GM23248 (cell line): ENCODE measurements at regions not wholly inside any gene's neighbourhood (a gene's known extent, or its start where the extent isn't known, plus 50 kb on each side); places are given as distances from the start of the nearest gene placed in this dataset.
A peak's percentile ranks its signal among the peaks of the same experiment; 100 is the strongest.

Experiments used
- DNase-seq: peaks from one replicate; pipeline ENCODE4 v3.0.0-alpha.2; 2015
- H2AFZ ChIP-seq: fragments of 200-600 bp; sonication (generic); 2 replicates; pipeline ENCODE4 v1.6.1; 2016; ENCODE audit warnings: antibody characterized with exemption
- H3F3A ChIP-seq: fragments of 200-600 bp; sonication (generic); 2 replicates; pipeline ENCODE4 v1.6.1; 2016; ENCODE audit warnings: mild to moderate bottlenecking, antibody characterized with exemption, mixed run types; ENCODE audit not compliant: insufficient read depth
- H3K27ac ChIP-seq: fragments of 200-600 bp; sonication (generic); 2 replicates; pipeline ENCODE4 v1.5.1; 2016; ENCODE audit warnings: mild to moderate bottlenecking
- H3K27me3 ChIP-seq: fragments of 200-600 bp; sonication (generic); replicated peaks from 2 replicates; pipeline ENCODE4 v1.6.1; 2016; ENCODE audit warnings: mild to moderate bottlenecking; ENCODE audit not compliant: insufficient read depth
- H3K36me3 ChIP-seq: fragments of 200-600 bp; sonication (generic); 2 replicates; pipeline ENCODE4 v1.6.1; 2016; ENCODE audit warnings: low read depth, mild to moderate bottlenecking
- H3K4me1 ChIP-seq: fragments of 200-600 bp; sonication (generic); 2 replicates; pipeline ENCODE4 v1.6.1; 2016; ENCODE audit warnings: mild to moderate bottlenecking; ENCODE audit not compliant: insufficient read depth
- H3K4me2 ChIP-seq: fragments of 200-600 bp; sonication (generic); one replicate; pipeline ENCODE4 v1.6.1; 2016; ENCODE audit warnings: mild to moderate bottlenecking; ENCODE audit not compliant: unreplicated experiment
- H3K4me3 ChIP-seq: fragments of 200-600 bp; sonication (generic); 2 replicates; pipeline ENCODE4 v1.5.1; 2016; ENCODE audit warnings: mild to moderate bottlenecking
- H3K79me2 ChIP-seq: fragments of 200-600 bp; sonication (generic); 2 replicates; pipeline ENCODE4 v1.6.1; 2016; ENCODE audit warnings: mild to moderate bottlenecking; ENCODE audit not compliant: insufficient read depth
- H3K9ac ChIP-seq: fragments of 200-600 bp; sonication (generic); 2 replicates; pipeline ENCODE4 v1.6.1; 2016; ENCODE audit warnings: mild to moderate bottlenecking
- H3K9me2 ChIP-seq: fragments of 200-600 bp; sonication (generic); 2 replicates; pipeline ENCODE4 v1.6.1; 2016; ENCODE audit warnings: mixed run types, mild to moderate bottlenecking, moderate library complexity; ENCODE audit not compliant: insufficient read depth
- H3K9me3 ChIP-seq: fragments of 200-600 bp; sonication (generic); one replicate; pipeline ENCODE4 v1.6.1; 2017; ENCODE audit warnings: low read depth
- H4K20me1 ChIP-seq: fragments of 200-600 bp; sonication (generic); 2 replicates; pipeline ENCODE4 v1.6.0; 2016; ENCODE audit not compliant: insufficient read depth
- EZH2 ChIP-seq: fragments of 200-600 bp; sonication (generic); IDR thresholded peaks from 2 replicates; pipeline ENCODE4 v1.6.1; 2018; ENCODE audit warnings: antibody characterized with exemption, mild to moderate bottlenecking; ENCODE audit not compliant: insufficient read depth, poor library complexity, severe bottlenecking
- EZH2phosphoT487 ChIP-seq: fragments of 200-600 bp; sonication (generic); IDR thresholded peaks from 2 replicates; pipeline ENCODE4 v1.6.1; 2018; ENCODE audit warnings: antibody characterized with exemption, moderate library complexity, mild to moderate bottlenecking, low read depth; ENCODE audit not compliant: insufficient read depth
- WGBS, 2 experiments: methylation state at CpG; one replicate each; pipeline ENCODE4 v1.1.6; 2015 to 2017; ENCODE audit warnings: low lambda C conversion rate in 2 of 2, low coverage in 1 of 2; ENCODE audit errors: missing lambda C conversion rate in 2 of 2; 5-methylcytosine and 5-hydroxymethylcytosine counted together
- in situ Hi-C: fragments of 300-500 bp; cut with MboI; formaldehyde crosslinking; loops from 2 replicates; pipeline ENCODE4 v1.15.0; 2020

- no peak overlapping the region for H3K4me2 ChIP-seq
- H3F3A ChIP-seq = peaks cover 21% of the 10 kb centered on the region
- no peaks in the 10 kb centered on the region for H3K9me2 ChIP-seq
- H3K79me2 ChIP-seq = no peaks in the 10 kb centered on the region
- H3K27ac ChIP-seq = no peak overlapping the region
- no peak for DNase-seq
- H2AFZ ChIP-seq = no peak overlapping the region
- WGBS, 2 experiments = 93 to 100% methylated on average over 2 of the region's 2 CpGs
- H3K9ac ChIP-seq = no peak overlapping the region
- H3K27me3 ChIP-seq = no peaks in the 10 kb centered on the region
- TF ChIP-seq EZH2phosphoT487 = no peak
- no peak for TF ChIP-seq EZH2
- H3K9me3 ChIP-seq = no peaks in the 10 kb centered on the region
- in situ Hi-C loops = no loop called here
- peaks cover 19% of the 10 kb centered on the region for H3K4me1 ChIP-seq
- H3K36me3 ChIP-seq = no peaks in the 10 kb centered on the region
- no peaks in the 10 kb centered on the region for H4K20me1 ChIP-seq
- no peak overlapping the region for H3K4me3 ChIP-seq
These were observed 55.5 kb upstream of the NPAS2 start for GRCh38 chr2:100764430-100764829.

GRCh38 chr2:100765481-100765880 lies 54.5 kb upstream of the NPAS2 start:
- TF ChIP-seq EZH2phosphoT487 (no peak), EZH2 (no peak)
- WGBS, 2 experiments = 32 to 39% methylated on average over 4 of the region's 4 CpGs
- H3K4me3 ChIP-seq = no peak overlapping the region
- H3K4me1 ChIP-seq = peaks cover 19% of the 10 kb centered on the region
- H3K9me2 ChIP-seq = no peaks in the 10 kb centered on the region
- in situ Hi-C loops = no loop called here
- H3K9me3 ChIP-seq = no peaks in the 10 kb centered on the region
- no peak overlapping the region for H3K9ac ChIP-seq
- DNase-seq = no peak
- H3K4me2 ChIP-seq = no peak overlapping the region
- no peaks in the 10 kb centered on the region for H3K27me3 ChIP-seq
- H2AFZ ChIP-seq = no peak overlapping the region
- H3F3A ChIP-seq = peaks cover 21% of the 10 kb centered on the region
- H3K79me2 ChIP-seq = no peaks in the 10 kb centered on the region
- H4K20me1 ChIP-seq = no peaks in the 10 kb centered on the region
- no peaks in the 10 kb centered on the region for H3K36me3 ChIP-seq
- no peak overlapping the region for H3K27ac ChIP-seq

GRCh38 chr2:100766256-100766655 lies 53.7 kb upstream of the NPAS2 start:
- Histone ChIP-seq H3K27ac (no peak overlapping the region), H3F3A (peaks cover 21% of the 10 kb centered on the region), H3K4me3 (no peak overlapping the region), H3K4me1 (peaks cover 19% of the 10 kb centered on the region), H3K9me3 (no peaks in the 10 kb centered on the region), H3K9ac (no peak overlapping the region), H3K27me3 (no peaks in the 10 kb centered on the region), H3K4me2 (no peak overlapping the region), H3K79me2 (no peaks in the 10 kb centered on the region), H3K9me2 (no peaks in the 10 kb centered on the region), H3K36me3 (no peaks in the 10 kb centered on the region), H2AFZ (no peak overlapping the region), H4K20me1 (no peaks in the 10 kb centered on the region)
- TF ChIP-seq EZH2phosphoT487 = no peak
- in situ Hi-C loops = no loop called here
- DNase-seq = no peak
- WGBS, 2 experiments = 87 to 92% methylated on average over 6 of the region's 6 CpGs

- Histone ChIP-seq H3K9me2 (no peaks in the 10 kb centered on the region), H3K9ac (no peak overlapping the region), H3K4me1 (peaks cover 19% of the 10 kb centered on the region), H3K27me3 (no peaks in the 10 kb centered on the region), H3F3A (peaks cover 21% of the 10 kb centered on the region), H3K9me3 (no peaks in the 10 kb centered on the region), H3K79me2 (no peaks in the 10 kb centered on the region), H3K4me2 (peak overlapping the region; percentile 46), H4K20me1 (no peaks in the 10 kb centered on the region), H3K4me3 (no peak overlapping the region), H2AFZ (no peak overlapping the region), H3K27ac (peak overlapping the region; percentile 19; the same call in 1 of the 2 replicates), H3K36me3 (no peaks in the 10 kb centered on the region)
- no peak for TF ChIP-seq EZH2
- TF ChIP-seq EZH2phosphoT487 = no peak
- DNase-seq = peak; percentile 28
- in situ Hi-C loops = no loop called here
- 3 to 6% methylated on average over 3 of the region's 3 CpGs for WGBS, 2 experiments
These were observed 53.1 kb upstream of the NPAS2 start for GRCh38 chr2:100766806-100767205.

- Histone ChIP-seq H3K9me2 (no peaks in the 10 kb centered on the region), H3K4me3 (no peak overlapping the region), H3K4me1 (peaks cover 19% of the 10 kb centered on the region), H3K36me3 (no peaks in the 10 kb centered on the region), H3K27me3 (no peaks in the 10 kb centered on the region), H4K20me1 (no peaks in the 10 kb centered on the region), H3K9ac (no peak overlapping the region), H3K4me2 (peak overlapping the region; percentile 46), H2AFZ (no peak overlapping the region), H3F3A (peaks cover 21% of the 10 kb centered on the region), H3K27ac (peak overlapping the region; percentile 19; the same call in 1 of the 2 replicates), H3K9me3 (no peaks in the 10 kb centered on the region), H3K79me2 (no peaks in the 10 kb centered on the region)
- in situ Hi-C loops = no loop called here
- 0% methylated on average over 1 of the region's 1 CpG for WGBS, 2 experiments
- TF ChIP-seq EZH2 (no peak), EZH2phosphoT487 (no peak)
- peak; percentile 78 for DNase-seq
These were observed 52.7 kb upstream of the NPAS2 start for GRCh38 chr2:100767224-100767653.
